ENCODE measurements at regions not wholly inside any gene's neighbourhood (a gene's known extent, or its start where the extent isn't known, plus 50 kb on each side); places are given as distances from the start of the nearest gene placed in this dataset.

DNA sequence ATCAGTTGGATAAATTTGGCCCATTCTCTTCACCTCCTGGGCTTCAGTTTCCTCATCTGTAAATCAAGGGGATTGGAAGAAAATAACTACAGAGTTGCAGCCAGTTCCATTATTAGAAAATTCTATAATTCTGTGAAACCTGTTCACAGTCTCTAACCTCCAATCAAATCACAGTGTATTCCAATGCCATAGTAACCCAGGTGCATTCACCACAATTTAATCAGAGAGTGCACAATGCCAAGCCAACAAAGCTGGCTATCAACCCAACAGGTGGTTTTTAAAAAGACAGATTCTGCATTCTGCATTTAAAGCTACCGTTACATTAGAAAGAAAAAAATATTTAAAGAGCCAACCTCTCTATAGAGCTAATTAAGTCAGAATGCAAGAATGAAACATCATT, 308.6 kb downstream of the RNF144A start:
- Histone ChIP-seq H3K4me1 (no peaks in the 10 kb centered on the region), H3K36me3 (ENCODE audit: control insufficient read depth, insufficient read depth, low read length) (no peaks in the 10 kb centered on the region), H3K9me3 (no peaks in the 10 kb centered on the region), H3K27me3 (replicated peaks; ENCODE audit: control insufficient read depth, insufficient read depth, low read length) (no peaks in the 10 kb centered on the region), H3K4me3 (ENCODE audit: low read depth, low read length) (no peak overlapping the region)
- TF ChIP-seq, protein P1, sequence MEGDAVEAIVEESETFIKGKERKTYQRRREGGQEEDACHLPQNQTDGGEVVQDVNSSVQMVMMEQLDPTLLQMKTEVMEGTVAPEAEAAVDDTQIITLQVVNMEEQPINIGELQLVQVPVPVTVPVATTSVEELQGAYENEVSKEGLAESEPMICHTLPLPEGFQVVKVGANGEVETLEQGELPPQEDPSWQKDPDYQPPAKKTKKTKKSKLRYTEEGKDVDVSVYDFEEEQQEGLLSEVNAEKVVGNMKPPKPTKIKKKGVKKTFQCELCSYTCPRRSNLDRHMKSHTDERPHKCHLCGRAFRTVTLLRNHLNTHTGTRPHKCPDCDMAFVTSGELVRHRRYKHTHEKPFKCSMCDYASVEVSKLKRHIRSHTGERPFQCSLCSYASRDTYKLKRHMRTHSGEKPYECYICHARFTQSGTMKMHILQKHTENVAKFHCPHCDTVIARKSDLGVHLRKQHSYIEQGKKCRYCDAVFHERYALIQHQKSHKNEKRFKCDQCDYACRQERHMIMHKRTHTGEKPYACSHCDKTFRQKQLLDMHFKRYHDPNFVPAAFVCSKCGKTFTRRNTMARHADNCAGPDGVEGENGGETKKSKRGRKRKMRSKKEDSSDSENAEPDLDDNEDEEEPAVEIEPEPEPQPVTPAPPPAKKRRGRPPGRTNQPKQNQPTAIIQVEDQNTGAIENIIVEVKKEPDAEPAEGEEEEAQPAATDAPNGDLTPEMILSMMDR (IDR thresholded peaks at IDR 0.05; ENCODE audit: insufficient read depth in 1 of 2, low read depth in 1 of 2, low read length in 1 of 2, severe bottlenecking in 1 of 2, unreplicated experiment in 1 of 2): no peak
- CTCF ChIA-PET: no interaction called here
- H3K9me3 Mint-ChIP-seq (ENCODE audit: unreplicated experiment): no peaks in the 10 kb centered on the region
- H3K27me3 Mint-ChIP-seq (ENCODE audit: insufficient read depth, unreplicated experiment): peaks cover 3% of the 10 kb centered on the region
- POLR2A ChIA-PET: no interaction called here
- BruUV-seq (replicated peaks): no TSS peak
- H3K27ac Mint-ChIP-seq (ENCODE audit: unreplicated experiment): no peak overlapping the region
- intact Hi-C loops (cut with micrococcal nuclease; ENCODE audit: unreplicated experiment): no loop called here
- H3K4me3 Mint-ChIP-seq (ENCODE audit: unreplicated experiment): no peak overlapping the region
- no peak for DNase-seq
- H3K36me3 Mint-ChIP-seq (ENCODE audit: insufficient read depth, unreplicated experiment): no peaks in the 10 kb centered on the region
- no peaks in the 10 kb centered on the region for H3K4me1 Mint-ChIP-seq (ENCODE audit: low read depth, unreplicated experiment)

DNA sequence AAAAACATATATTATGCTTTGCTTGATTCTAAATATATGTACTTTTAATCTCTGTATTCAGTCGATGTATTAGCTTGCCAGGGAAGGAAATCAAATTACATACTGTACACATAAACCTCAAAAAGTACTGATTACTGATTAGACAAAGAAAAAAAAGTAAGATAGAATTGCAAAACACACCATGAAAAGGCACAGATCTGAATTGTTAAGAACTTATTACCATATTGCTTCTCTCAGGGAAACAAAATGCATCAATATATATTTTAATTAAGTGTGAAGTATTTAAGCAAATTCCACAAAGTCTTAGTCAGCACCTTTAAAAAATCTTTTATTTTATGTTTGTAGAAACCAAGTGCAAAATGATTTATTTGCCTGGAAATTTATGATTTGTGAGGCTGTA, 309.3 kb downstream of the RNF144A start:
- BruUV-seq (replicated peaks): no TSS peak
- no peaks in the 10 kb centered on the region for H3K4me1 Mint-ChIP-seq (ENCODE audit: low read depth, unreplicated experiment)
- Histone ChIP-seq H3K36me3 (ENCODE audit: control insufficient read depth, insufficient read depth, low read length) (no peaks in the 10 kb centered on the region), H3K9me3 (no peaks in the 10 kb centered on the region), H3K4me1 (no peaks in the 10 kb centered on the region), H3K4me3 (ENCODE audit: low read depth, low read length) (no peak overlapping the region), H3K27me3 (replicated peaks; ENCODE audit: control insufficient read depth, insufficient read depth, low read length) (no peaks in the 10 kb centered on the region)
- no peak for DNase-seq
- intact Hi-C loops (cut with micrococcal nuclease; ENCODE audit: unreplicated experiment): no loop called here
- no peaks in the 10 kb centered on the region for H3K36me3 Mint-ChIP-seq (ENCODE audit: insufficient read depth, unreplicated experiment)
- POLR2A ChIA-PET: no interaction called here
- H3K27ac Mint-ChIP-seq (ENCODE audit: unreplicated experiment): no peak overlapping the region
- peaks cover 3% of the 10 kb centered on the region for H3K27me3 Mint-ChIP-seq (ENCODE audit: insufficient read depth, unreplicated experiment)
- H3K9me3 Mint-ChIP-seq (ENCODE audit: unreplicated experiment): no peaks in the 10 kb centered on the region
- CTCF ChIA-PET: no interaction called here
- no peak overlapping the region for H3K4me3 Mint-ChIP-seq (ENCODE audit: unreplicated experiment)
- TF ChIP-seq, protein P1 (IDR thresholded peaks at IDR 0.05; ENCODE audit: insufficient read depth in 1 of 2, low read depth in 1 of 2, low read length in 1 of 2, severe bottlenecking in 1 of 2, unreplicated experiment in 1 of 2): no peak

DNA sequence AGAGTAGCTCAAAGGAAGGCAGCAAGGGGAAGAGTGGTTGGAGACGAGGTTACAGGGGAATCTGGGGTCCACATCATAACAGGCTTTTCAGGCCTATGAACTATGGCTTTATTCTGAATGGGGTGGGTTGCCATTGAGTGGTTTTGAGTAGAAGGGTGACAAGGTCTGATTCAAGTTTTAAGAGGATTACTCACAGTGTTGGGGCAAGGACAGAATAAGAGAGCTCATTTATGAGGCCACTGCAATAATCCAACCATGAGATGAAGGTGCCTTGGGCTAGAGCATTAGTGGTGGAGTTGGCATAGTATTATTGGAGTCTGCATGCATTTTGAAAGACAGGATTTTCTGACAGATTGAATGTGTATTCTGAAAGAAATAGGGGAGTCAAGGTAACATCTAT, 315.9 kb downstream of the RNF144A start:
- POLR2A ChIA-PET: no interaction called here
- DNase-seq: no peak
- no TSS peak for BruUV-seq (replicated peaks)
- no peaks in the 10 kb centered on the region for H3K9me3 Mint-ChIP-seq (ENCODE audit: unreplicated experiment)
- Histone ChIP-seq H3K9me3 (no peaks in the 10 kb centered on the region), H3K27me3 (replicated peaks; ENCODE audit: control insufficient read depth, insufficient read depth, low read length) (no peaks in the 10 kb centered on the region), H3K4me3 (ENCODE audit: low read depth, low read length) (no peak overlapping the region), H3K4me1 (no peaks in the 10 kb centered on the region), H3K36me3 (ENCODE audit: control insufficient read depth, insufficient read depth, low read length) (no peaks in the 10 kb centered on the region)
- H3K4me1 Mint-ChIP-seq (ENCODE audit: low read depth, unreplicated experiment): no peaks in the 10 kb centered on the region
- TF ChIP-seq, protein P1 (IDR thresholded peaks at IDR 0.05; ENCODE audit: insufficient read depth in 1 of 2, low read depth in 1 of 2, low read length in 1 of 2, severe bottlenecking in 1 of 2, unreplicated experiment in 1 of 2): no peak
- no peak overlapping the region for H3K27ac Mint-ChIP-seq (ENCODE audit: unreplicated experiment)
- CTCF ChIA-PET: no interaction called here
- no peaks in the 10 kb centered on the region for H3K36me3 Mint-ChIP-seq (ENCODE audit: insufficient read depth, unreplicated experiment)
- H3K4me3 Mint-ChIP-seq (ENCODE audit: unreplicated experiment): no peak overlapping the region
- peaks cover 9% of the 10 kb centered on the region for H3K27me3 Mint-ChIP-seq (ENCODE audit: insufficient read depth, unreplicated experiment)
- intact Hi-C loops (cut with micrococcal nuclease; ENCODE audit: unreplicated experiment): no loop called here

Data from Caco-2 (cell line).